ENCODE measurements at regions not wholly inside any gene's neighbourhood (a gene's known extent, or its start where the extent isn't known, plus 50 kb on each side); places are given as distances from the start of the nearest gene placed in this dataset.
A peak's percentile ranks its signal among the peaks of the same experiment; 100 is the strongest.
"Not testable (repeated sequence)": the region's sequence is repeated elsewhere in the genome, so short reads cannot be mapped to it uniquely, and the experiment has no call there.

DNA sequence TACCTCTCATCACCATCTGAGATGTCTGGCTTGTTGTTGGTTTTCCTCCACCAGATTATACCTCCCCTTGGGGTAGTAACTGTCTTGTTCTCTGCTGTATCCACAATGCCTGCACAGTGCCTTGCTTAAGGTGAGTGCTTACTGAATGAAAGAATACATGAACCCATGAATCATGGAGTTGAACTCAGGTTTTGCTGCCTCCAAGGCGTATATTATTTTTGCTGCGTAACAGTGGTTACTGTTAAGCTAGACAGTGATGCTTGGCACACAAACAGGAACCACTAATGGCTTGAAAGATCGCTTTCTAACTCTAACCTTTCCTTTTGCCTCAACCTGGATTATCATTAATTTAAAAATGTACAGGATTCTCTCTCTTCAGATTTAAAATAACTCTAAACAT is 695.8 kb downstream of the TOX3 start:
- DNase-seq (ENCODE audit: low spot score), result no peak

DNA sequence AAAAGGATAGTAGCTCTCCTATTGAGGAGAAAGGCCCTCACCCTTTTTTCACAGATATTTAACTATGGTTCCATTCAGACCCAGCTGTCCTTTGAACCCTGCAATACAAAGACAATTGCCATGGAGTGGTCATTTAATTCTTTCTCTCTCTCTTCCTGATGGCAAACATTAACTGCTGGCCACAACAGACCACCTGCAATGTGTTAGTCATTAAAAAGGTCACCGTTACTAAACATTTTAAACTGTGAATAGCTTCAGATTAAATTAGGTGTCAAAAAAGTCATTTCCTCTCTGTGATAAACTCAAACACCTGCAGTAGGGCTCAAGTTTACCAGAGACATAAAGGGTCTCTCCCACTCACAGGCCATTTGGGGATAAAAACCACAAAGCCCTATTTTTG is 697.2 kb downstream of the TOX3 start:
- DNase-seq (ENCODE audit: low spot score), result no peak

DNA sequence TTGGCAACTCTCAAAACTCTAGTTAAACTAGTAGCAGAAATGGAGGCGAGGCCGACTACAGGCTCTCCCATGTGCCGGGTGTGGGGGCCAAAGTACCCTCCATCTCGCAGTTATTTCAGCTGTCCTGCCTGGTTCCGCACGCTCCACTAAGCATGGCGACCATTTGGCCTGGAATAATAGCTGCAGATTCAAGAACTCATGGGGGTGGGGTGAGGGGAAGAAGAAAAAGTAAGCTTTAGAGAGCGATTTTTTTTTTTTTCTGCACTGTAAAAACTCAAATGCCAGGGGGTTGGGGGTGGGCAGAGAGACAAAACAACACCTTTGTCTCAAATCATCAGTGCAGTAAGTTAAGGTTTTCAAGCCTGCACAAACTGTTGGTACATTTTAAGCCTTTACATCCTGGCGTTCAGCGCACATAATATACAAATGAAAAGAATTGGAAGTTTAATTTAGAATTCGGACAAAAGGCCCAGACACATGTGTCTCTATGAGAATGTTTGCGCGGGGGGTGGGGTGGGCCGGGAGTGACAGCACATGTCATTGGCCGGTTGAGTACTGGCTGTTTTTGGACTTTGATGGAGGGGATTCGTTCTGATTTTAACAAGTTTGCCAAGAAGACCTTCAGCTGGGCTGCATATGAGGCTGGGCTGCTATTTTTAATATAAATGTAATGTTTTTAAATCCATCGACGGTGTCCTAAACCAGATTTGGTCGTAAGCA is 694.7 kb upstream of the SALL1 start:
- no peak for DNase-seq (ENCODE audit: low spot score)

DNA sequence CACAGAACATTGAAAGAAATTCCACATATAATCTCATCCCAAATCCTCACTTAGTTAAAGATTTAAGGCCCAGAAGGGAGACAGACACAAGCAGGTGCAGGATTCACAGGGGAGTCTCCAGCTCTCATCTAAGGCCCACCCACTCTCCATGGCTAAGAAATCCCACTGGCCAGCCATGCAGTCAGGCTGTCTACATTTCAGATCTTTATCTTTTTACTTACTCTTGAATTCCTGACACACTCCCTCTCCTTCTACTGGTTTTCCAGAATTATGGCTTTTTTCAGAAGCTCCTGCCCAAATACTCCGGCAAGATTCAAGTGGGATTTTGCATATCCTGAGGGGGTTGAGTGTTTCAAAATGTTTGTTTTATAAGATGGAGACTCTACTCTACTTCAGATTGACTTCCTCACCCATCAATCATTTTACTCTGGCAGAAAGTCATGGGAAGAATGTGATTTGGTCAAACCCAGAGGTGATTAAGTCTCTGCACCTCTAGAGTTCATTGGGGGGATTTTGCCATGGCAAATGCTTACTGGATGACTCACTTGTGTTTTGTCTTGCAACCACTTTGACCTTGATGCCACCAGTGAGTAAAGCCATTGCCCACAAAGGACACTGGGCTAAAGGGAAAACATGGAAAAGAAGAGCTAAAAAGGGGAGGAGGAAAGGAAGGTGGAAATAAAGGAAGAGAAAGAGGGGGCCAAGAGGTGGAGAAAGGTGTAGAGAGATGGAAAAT is 688.8 kb upstream of the SALL1 start:
- DNase-seq (ENCODE audit: low spot score), result peak; percentile 34

DNA sequence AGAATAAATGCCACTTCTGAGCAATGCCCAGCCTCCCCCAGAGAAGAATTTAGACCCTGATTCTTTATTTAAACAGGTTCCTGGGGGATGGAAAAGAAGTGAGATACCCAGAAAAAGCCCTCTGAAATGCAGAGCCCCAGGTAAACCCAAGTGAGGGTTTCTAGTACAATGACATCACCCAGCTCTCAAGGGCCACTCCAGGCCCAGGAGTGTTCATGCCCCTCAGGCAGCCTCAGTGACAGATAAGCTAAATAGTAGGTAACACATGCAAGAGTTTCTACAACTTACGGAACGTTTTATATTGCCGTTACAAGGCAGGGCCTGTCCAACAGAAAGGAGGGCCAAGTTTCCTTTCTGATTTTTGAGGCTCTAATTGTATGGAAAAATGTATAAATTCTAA is 683.7 kb upstream of the SALL1 start:
- DNase-seq (ENCODE audit: low spot score), result no peak

DNA sequence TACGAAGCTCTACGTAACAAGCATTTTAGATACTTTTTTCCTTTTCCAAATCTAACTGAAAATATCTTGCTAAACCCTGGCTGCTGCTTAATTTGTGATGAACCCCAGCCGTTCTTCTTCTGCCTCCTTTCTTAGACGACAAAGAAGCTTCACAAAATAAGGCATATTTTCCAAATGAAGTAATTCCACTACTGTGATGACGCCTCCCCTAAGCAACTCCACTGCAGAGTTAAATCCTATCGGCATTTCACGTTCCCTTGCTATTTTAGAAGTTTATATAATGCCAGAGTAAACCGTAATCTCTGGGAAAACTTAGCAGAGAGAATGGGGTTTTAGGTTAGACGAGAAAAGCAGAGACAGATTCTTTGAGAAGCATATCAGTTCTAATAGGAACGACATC is 683.1 kb upstream of the SALL1 start:
- peak; percentile 65 for DNase-seq (ENCODE audit: low spot score)

DNA sequence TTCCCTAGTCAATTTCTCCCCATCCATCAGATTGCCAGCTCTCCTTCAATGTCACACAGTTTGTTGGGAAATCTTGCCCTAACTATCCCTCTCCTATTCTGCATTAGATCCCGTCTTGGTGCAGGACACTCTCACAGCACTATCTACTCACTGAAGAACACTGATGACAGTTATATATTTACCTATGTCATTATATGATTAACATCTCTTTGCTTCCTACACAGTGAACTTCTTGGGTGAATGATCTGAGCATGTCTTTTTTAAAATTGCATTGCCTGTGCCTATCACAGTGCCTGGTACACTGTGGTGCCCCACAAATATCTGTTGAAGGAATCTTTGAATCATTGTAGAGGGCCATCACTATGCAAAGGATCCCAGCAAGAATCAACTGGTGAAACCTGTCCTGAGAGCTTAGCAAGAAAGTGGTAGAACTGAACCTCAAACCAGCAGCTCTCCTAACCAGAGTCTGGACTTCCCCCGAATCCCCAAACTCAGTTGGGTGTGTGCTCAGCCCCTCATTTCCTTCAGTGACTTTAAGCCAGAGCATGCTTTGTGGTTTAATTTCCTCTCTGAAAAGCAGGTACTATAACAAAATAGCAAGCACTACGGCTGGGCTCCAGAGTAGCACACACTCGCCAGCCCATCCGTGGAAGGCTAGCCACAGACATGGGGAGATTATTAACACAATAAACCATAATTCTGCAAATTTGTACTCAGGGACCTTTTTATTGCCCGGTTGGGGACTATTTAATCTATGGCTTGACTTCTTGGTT is 680.7 kb upstream of the SALL1 start:
- DNase-seq (ENCODE audit: low spot score), result no peak

DNA sequence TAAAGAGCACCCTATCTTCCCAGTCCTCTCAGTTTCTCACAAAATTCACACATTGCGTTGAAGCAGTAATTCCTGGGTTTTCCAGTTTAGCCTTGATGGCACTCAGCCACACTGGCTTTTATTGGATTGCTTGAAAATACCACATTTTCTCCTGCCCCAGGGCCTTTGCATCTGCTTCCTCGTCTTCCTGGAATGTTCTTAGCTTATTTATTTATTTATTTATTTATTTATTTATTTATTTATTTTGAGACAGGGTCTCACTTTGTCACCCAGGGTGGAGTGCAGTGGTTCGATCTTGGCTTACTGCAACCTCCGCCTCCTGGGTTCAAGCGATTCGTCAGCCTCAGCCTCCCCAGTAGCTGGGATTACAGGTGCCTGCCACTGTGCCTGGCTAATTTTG is 680.0 kb upstream of the SALL1 start:
- not testable (repeated sequence) for DNase-seq (ENCODE audit: low spot score)

DNA sequence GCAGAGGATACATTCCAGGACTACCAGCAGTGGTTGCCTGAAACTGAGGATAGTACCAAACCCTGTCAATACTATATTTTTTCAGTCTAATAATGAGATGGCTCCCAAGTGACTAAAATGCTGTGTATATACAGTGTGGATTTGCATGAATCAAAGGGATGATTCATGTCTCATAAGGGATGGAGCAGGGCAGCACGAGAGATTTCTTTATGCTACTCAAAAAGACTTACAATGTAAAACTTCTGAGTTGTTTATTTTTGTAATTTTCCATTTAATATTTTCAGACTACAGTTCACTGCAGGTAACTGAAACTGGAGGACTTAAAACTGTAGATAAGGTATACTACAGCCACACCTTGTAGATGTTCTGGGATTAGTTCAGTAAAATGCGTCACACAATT is 674.7 kb upstream of the SALL1 start:
- DNase-seq (ENCODE audit: low spot score), result no peak

DNA sequence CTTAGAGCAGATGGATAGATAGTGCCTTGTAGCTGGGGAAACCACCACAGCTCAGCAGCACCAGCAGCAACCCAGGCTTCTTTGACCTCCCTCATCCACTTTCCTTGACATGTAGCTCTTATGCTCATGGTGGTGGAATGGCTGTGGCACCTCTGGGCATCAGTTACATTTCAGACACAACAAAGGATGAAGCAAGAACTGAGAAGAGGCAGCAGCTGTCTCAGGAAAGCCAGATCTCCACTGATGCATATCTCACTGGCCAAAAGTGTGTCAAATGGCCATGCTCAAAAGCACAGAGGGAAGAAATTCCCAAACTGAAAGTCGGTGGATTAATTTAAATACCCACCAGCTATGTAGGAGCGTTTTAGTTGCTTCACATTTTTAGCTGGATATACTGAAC is 671.4 kb upstream of the SALL1 start:
- DNase-seq (ENCODE audit: low spot score), result no peak

DNA sequence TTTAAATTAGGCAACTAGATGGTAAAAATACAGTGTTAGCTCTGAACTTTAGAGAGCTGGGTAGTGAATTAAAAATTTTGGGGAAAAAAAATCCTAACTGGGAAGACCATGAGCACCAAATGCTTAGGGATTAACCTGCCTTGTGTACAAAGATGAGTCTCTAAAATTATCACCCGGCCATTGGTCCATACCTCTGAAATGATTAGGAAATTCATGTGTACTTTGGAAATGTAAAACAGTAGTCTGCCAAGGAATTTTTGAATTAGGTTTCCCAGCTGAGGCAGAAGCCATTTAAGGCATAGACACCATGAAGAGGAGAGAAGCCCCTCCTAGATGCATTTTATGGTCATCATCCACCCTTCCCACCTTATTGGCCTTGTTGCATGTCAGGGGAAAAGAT is 670.5 kb upstream of the SALL1 start:
- no peak for DNase-seq (ENCODE audit: low spot score)

DNA sequence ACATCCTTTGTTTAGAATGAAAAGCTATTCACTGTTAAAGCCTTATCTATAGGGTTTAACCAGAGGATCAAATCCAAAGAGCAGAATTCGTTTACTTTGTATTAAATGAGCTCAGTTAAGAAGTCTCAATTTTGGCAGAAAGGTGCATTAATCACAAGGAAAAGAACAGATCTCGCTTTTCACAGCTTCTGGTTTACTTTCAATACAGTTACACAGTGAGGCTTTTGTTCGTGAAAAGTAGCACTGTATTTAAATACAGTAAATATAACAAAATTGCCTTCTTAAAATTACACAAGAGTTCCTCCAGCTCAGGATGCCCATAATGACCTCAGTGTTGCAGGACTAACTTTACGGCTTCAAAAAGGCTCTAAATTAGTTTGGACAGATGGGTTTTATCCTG is 669.1 kb upstream of the SALL1 start:
- DNase-seq (ENCODE audit: low spot score), result no peak

DNA sequence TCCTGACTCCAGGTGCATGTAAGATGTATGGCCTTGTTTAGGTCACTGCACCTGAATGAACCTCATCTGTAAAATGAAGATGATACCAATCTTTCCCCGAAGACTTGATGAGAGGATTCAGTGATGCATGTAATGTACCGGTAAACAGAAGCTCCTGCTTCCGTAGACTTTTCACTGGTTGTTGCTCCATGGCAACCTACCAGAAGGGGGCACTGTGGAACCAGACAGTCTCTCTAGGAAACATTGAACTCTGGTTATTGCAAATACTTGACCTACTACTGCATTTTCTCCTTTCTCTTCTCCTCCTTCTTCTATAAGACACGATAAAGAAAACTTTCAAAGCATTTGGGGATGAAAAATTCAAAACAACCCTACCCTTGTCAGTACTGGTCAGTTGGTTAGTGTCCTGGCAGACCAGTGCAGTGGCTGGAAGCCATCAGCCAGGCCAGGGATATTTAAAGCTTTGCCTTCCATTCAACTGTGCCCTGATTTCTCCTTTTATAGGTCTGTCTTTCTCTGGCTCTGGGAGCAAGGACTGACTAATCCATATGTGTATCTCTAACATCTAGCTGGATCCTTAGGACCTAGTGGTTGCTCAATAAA is 667.4 kb upstream of the SALL1 start:
- peak; percentile 58 for DNase-seq (ENCODE audit: low spot score)

DNA sequence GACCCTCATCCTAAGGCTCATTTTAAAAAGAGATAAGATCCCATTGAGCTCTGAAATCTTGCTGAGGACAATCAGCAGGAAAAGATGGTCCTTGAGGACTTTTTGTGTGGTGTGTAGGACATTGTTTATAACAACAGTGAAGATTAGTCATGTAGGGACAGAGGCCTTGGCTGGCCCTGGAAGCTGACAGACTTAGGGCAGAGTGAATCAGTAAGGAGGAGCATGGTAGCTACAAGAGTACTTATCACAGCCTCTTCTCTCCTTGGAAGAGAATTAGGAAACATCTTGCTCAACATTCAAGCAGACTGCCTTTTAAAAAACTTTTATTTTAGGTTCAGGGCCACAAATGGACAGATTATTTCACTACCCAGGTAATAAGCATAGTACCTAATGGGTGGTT is 665.9 kb upstream of the SALL1 start:
- peak; percentile 56 for DNase-seq (ENCODE audit: low spot score)

DNA sequence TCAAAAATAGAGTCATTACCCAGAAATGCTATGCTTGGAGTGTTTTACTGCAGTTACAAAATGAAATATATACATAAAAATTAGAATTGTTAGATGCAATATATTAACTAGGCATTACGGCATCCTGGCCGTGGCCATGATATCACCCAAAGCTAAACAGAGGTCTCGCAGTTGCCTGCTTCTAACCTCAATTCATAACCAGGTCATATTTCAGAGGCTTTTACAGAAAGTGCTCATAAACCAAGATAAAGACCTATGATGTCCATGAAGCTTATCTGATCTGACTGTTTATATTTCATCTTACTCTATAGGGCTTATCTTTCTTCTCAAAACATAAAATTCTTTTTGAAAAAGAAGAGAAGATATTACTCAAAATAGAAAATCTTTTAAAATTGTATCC is 664.5 kb upstream of the SALL1 start:
- DNase-seq (ENCODE audit: low spot score), result no peak

DNA sequence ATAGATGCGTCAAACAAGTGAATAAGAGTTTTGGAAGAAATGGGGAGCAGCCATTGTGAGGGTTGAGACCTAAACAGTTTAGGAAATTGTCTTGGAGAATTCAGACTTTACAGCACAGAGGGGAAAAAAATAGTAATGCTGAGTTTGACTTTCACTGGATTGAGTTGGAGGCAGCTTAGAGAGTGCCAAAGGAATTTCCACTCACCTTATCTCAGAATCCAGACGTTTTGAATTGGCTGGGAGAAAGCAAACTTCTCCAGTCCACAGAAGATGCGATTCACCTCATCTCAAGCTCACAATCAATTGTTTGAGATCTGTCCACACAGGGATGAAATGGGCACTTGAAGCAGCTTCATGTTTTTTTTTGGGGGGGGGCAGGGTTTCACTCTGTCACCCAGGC is 663.5 kb upstream of the SALL1 start:
- DNase-seq (ENCODE audit: low spot score), result no peak

DNA sequence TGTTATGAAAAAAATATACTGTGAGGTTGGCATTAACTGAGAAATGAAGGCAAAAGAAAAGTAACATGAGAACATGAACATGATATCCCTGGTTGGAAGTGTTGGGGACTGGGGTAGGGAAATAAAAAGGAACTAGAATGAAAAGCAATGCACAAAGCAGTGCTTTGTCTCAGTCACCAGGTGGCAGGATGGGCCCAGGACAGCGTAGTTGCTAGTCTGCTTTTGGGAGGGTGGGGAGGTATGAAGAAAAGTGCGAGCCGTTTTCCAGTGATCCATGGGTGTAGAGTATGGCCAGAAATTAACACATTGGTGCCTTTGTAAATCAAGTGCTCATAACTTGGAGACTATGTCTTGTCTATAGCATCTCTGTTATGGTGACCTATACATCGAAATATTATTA is 662.5 kb upstream of the SALL1 start:
- DNase-seq (ENCODE audit: low spot score), result no peak

DNA sequence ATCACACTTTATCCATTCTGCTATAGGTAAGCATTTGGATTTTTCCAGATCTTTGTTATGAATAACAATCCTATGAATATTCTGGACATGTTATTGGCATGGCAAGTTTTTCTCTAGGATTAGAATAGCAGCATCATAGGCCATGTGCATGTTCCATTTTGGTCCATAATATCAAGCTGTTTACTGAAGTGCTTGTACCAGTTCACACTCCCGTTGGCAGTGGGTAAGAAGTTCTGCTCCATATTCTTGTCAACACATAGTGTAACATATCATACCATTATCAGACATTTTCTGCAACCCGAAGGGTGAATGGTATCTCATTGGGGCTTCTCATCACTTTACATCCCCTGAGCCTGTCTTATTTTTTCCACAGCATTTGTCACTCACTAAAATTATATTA is 661.9 kb upstream of the SALL1 start:
- no peak for DNase-seq (ENCODE audit: low spot score)

DNA sequence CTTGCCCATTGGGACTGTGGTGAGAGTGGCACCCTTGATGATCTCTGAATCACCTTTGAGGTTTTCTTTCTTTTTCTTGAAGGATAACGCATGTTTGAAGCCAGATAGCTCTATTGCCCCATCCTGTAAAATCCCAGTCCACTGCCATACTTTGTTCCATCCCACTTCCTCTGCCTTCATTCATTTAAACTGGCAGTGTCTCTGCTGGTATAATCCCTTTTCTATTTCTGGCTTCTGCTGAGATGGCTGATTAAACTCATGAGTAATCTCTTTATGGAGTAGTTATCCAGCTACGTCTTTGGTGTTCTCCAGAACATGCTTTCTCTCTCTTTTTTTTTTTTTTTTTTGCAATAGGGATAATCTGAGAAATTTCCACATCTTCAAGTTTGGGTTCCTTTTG is 656.5 kb upstream of the SALL1 start:
- peak; percentile 5 for DNase-seq (ENCODE audit: low spot score)

DNA sequence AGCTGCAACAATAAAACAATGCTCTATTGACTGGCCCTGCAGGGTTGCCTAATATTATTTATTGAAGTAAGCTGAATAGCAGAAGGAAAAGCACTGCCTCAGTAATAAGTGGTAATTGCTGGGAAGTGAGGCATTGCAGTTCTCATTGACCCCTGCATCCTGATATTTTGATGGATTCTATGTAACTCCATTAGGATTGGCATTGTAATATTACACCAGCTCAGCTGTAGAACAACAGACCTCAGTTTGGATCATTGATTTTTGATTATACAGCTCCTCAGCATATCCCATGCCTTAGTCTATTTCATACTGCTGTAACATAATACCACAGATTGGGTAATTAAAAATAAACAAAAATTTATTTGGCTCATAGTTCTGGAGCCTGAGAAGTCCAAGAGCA is 650.6 kb upstream of the SALL1 start:
- no peak for DNase-seq (ENCODE audit: low spot score)

DNA sequence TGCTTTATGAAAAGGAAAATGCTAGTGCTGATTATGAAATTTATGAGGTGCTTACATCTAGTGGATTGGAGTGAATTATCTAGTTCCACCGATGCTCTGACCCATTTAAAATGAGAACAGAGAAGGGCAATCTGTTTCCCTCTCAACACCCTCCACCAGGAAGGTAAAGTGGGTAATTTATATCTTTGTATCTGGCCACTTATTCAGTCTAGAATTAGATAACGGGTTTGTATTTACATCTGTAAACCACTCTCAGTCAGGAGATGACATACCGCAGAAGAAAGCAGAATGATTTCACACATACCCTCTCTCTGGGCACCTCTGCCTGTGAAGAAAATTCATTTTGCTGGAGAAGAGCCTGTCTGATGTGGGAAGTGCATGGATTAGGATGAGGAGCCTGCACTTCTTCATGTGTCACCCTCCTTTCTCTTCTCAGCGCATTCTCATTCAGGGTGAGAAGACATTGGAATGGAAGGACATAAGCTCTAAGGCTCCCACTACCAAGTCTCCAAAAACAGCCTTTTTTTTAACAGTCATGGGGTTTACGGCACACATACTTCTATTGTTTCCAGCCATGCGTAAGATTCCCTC is 646.7 kb upstream of the SALL1 start:
- no peak for DNase-seq (ENCODE audit: low spot score)

DNA sequence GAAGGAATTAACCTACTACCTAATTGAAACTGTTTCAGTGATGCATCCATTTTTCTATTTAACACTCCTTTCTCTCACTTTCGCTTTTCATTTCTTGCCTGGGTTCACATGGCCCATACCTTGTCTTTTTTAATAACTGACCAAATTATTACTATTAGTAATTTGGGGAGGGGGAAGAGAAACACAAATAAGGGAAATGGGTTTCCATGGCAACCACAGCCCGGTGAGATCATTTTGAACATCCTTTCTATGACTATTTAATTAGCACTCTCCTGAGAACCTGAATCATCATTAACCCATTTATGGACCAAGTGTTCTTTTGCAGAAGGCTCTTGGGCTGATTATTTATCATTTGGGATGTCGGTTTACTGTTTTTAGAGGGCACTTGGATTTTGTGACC is 628.2 kb upstream of the SALL1 start:
- DNase-seq (ENCODE audit: low spot score), result no peak
